ENCODE measurements at regions not wholly inside any gene's neighbourhood (a gene's known extent, or its start where the extent isn't known, plus 50 kb on each side); places are given as distances from the start of the nearest gene placed in this dataset.
A peak's percentile ranks its signal among the peaks of the same experiment; 100 is the strongest.

DNA sequence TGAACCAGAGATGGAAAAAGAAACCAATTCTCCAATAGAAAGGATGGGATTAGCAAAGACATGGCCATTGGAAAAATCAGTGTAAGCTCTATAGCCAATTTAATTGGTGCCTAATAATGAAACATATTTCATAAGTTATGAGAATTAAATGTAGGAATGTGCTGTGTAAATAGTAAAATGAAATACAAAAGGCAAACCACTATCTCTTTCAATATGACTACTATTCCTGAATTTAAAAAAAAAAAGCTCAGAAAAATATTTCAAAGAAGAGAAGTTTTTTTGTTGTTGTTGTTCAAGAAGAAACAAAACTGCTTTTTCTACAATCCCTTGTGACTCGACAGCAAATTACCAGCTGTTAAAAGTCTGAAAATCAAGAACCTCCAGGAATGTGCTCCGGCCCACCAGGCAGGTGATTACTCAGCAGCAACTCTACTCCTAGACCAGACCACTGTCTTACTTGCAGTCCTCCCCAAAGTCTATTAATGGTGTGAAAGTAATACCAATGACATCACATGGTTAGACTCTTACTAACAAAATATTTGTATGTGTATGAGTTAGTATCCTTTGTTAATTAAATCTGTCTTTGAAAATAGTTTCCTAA lies 362.4 kb downstream of the KCTD12 start:
- no peak for DNase-seq (ENCODE audit: low read depth in 2 of 2)

DNA sequence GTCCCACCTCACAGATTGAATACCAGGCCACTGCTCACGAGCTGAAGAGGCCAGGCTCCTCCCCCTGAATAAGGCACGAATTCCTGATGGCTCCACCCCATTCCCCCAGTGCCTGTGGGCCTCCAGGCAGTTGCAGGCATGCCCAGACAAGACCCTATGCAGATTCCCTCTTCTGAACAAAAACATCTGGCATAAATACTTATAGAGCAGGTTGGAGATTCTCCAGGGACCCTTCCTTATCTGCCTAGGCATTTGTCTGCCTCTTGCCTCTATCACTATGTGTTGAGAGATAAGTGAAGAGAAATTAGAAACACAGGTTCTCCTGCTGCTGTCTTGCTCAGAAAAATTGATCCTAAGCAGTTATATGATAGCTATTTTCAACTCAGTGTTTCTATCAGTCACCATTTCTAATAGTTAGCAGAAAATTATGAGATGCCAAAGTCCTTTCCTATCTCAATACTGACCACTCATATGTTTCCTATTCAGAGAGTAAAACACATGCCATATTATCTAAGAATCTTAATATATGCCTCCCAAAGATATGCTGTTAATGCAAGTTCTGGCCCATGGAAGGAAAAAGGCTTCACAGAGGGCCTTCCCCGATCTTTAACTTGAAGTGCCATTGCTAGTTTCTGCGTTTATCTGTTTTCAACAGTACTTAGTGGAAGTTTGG lies 364.0 kb downstream of the KCTD12 start:
- DNase-seq (ENCODE audit: low read depth in 2 of 2) = no peak

DNA sequence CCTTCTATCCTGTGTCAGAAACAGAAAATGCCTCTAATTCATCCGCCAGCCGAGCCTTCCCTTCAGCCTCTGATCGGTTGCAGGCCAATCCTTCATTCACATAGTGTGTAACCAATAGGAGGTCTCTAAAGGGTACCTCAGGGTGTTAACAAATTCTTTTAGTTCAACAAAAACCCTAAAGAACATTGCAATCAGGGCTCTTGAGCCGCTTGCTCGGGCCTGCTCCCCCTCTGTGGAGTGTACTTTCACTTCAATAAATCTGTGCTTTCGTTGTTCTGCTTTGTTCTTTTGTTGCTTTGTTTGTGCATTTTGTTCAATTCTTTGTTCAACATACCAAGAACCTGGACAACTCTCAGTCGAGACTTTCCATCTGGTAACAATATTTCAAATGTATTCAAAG lies 366.5 kb downstream of the KCTD12 start:
- no peak for DNase-seq (ENCODE audit: low read depth in 2 of 2)

DNA sequence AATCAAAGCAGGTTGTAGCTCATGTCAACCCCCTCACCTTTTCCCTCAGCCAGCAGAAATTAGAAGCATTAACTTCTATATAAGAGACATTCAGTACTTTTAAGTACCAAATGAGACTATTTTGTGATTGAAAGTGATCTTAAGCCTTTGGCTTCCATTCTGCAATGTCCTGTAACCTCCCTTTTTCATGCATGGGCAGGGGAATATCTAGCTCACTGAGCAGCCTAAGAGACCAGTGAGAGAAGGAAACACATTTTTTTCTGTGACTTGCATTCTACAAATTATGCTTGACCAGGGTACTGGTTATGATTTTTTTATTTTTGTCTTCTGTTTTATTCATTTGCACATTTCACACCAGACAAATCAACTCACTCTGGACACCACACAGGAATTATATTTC lies 369.6 kb downstream of the KCTD12 start:
- no peak for DNase-seq (ENCODE audit: low read depth in 2 of 2)

DNA sequence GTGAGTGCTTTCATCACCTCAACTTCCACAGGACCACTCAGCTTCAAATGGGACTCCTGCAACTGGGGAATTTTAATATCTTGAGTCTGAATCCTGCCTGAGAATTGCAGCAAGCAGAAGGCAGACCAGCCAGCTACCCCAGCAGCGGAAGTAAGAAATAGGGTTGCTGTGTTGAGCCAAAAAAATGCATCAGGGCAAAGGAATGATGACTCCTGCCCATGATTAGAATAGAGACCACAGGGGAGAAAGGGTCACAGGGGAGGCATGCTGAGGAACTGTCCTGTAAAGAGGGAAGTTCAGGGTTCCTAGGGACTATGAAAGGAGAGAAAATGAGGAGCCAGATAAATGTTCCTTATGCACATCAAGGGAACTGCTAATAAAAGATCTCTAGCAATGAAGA lies 370.2 kb downstream of the KCTD12 start:
- peak in 1 of 2 donors; percentile 43 for DNase-seq (ENCODE audit: low read depth in 2 of 2)

DNA sequence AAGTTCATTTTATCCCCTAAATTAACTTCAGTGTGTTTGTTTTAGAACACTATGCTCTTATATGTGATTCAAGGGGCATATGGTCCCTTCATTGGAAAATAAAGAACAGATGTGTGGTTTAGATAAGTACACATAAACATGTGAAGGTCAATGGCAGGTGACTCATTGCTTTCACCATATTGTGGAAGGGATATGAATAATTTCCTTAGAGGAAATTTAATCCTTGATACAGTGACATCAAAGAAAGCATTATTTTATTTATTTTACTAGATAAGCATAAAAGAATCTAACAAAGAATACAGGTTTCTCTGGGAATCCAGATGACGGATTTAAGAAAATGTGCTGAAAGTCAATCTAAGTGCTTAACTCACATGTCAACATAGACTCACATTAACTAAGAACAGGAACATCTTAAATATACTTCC lies 373.5 kb downstream of the KCTD12 start:
- peak; percentile 96 to 98 for DNase-seq (ENCODE audit: low read depth in 2 of 2)

DNA sequence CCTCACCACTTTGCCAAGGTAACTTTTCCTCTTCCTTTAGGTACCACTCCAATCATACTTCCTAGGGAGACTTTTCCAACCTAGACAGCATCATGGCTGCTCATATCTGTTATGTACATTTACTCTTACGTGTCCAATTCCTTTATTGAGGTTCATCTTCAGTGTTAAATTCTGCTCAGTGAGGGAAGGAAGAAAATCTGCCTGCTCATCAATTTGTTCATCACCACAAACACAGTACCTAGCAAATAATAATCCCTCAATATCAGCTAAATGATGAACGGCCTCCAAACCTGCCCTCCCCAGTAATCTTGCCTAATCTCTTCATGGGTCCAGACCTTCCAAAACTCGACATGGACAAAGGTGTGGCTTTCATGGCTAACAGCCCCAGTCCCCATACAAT lies 380.8 kb downstream of the KCTD12 start:
- no peak for DNase-seq (ENCODE audit: low read depth in 2 of 2)

DNA sequence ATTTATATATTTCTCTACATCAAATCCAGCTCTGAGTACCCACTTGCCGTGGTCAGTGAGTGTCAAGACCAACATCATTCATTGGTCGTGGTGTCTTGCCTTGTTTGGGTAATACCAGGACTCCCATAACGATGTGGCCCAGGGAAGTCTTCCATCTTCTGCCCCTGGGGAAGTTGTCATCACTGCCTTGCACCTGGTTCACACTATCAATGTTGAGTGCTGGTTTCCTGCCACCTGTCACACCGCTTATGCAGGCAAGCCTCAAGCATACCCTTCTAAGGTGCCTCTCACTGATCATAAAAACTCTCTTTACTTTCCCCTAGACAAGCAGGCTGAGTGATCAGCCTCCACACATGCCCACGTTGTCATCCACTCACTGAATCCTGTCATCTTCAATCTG lies 382.4 kb downstream of the KCTD12 start:
- DNase-seq (ENCODE audit: low read depth in 2 of 2) = no peak

DNA sequence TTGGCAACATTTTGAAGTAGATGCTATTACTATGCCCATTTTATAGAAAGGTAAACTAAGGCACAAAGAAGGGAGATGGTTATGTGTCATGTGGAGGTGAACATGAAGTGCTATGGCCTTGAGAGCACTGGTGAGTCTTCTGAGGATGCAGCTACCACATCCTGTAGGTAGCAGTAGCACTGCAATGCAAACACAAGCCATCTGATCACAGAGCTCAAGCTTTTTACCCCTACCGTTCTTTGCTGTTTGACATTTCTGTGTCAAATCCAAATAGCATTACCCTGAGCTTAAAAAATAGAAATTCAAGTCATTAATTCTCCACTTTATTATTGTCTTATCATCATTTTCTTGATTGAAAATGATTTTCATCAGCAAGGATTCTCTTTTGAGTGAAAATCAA lies 382.9 kb downstream of the KCTD12 start:
- DNase-seq (ENCODE audit: low read depth in 2 of 2) = no peak

DNA sequence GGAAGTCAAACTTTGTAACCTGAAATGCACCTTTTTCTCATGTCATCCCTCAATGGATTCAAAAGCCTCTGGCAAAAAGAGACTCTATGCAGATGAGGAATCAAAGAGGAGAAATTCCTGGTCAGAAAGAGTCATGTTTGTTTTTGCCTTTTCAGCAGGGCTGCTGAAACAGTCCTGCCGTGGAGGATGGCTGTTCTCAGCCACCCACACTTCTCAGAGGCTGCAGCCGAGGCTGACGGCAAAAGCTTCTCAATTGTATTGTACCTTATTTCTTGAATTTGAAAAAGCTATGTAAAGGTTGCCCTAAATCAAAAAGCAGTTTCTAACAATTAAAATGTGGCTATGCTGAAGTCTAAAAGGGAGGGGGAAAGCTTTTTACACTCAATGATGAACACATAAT lies 385.3 kb downstream of the KCTD12 start:
- DNase-seq (ENCODE audit: low read depth in 2 of 2) = no peak

DNA sequence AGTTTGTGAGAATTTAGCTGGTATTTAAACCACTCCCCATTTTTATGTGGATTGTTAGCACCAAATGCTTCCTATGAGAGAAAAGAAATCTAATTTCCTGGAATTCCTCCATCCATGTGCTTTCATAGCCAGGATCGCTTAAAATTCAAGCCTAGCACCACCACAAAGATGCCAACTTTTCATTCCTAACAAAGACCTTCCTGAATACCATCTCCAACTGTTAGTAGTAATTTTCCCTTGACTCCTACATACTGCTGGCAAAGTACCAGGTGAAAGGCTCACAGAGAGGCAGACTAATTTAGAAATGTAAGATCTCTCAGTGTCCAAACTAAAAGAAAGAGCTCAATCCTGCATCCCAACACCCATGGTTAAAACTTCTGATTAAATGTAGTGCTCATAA lies 386.3 kb downstream of the KCTD12 start:
- DNase-seq (ENCODE audit: low read depth in 2 of 2) = no peak

DNA sequence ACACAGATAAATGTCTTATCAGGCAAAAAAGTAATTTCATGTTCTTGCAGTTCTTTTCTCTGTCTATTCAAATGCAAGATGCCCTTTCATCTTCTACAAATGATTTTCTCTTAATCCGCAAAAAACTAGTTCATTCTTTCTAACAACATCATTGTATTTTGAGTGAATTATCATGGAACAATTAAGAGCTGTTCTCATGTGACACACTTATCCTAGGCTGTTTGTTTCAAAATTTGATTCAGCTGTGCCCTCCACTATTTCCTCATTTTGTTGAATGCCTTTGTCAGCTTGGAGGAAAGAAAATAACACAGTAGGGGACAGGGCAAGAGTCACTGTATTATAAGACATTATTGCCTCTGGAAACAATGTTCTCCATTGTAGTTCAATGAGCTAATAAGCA lies 396.9 kb downstream of the KCTD12 start:
- peak in 1 of 2 donors; percentile 17 for DNase-seq (ENCODE audit: low read depth in 2 of 2)

DNA sequence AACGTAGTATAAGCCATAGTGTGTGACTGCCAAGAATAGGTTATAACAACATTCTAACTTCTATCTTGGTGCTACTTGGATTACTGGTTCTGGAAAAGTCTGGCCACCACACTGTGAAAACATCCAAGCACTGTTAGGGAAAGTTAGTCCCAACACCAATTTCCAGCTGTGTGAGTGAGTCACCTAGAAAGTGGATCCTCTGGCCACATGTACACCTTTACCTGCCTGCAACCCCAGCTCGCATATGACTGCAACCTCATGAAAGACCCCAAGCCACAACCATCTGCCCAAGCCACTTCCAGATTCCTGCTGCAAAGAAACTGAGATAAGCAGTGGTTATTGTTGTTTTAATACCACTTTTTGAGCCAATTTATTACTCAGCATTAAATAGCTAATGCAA lies 404.5 kb downstream of the KCTD12 start:
- DNase-seq (ENCODE audit: low read depth in 2 of 2) = no peak

DNA sequence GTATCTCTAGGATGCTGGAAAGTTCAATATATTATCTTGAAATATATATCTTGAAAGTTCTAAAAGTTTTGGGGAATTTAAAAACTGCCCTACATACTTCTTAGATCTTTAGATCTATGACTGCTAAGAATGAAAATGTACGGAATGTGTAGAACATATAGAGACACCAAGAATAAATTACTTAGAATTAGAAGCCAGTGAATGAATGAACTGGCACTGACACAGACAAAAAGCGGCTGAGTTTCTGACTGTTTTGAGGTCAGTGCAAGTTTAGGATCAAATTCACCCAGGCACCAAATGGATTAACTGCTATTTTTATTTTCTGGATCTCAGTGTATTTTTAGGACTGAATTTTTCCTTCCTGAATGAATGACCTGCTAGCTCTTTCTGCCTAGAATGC lies 411.2 kb downstream of the KCTD12 start:
- DNase-seq (ENCODE audit: low read depth in 2 of 2) = no peak

DNA sequence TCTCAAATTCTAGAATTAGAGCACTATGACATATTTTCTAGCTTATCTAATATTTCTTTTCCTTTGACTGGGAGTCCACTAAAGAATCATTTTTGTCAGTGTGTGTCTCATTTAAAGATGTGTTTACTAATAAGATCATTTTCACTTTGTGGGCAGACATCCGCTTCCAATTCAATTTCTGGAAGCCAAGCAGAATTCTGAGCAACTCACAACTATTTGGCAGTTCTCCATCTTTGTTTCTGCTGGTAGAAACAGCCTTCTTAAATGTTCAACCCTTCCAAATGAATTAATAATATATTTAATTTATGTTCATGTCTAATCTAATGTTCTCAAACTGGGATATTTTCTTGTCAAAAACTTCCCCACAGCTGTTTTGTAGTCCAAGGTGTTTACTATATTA lies 411.8 kb downstream of the KCTD12 start:
- peak in 1 of 2 donors; percentile 15 for DNase-seq (ENCODE audit: low read depth in 2 of 2)

DNA sequence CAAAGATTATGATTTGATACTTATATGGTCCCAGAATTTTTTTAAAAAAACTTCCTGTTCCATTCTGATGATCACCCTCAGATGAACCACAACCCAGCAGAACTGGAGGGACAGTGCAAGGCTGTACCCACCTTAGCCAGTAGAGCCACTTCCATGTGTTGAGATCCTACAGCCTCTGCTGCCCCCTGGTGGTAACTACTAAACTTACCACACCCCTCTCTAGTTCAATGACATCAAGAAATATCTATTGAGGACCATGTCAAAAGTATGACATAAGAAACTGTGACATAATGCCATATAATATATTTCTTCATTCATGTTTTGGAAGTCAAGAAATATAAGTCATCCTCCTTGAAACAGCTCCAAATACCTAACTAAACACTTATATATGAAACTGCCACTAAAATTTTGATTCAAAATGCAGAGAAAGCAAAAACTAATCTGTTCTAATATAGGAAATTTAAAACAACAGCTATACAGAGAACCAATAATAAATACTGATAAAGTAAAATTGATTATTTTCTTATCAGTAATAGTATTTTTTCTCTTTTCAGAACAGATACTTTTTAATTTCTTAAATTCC lies 412.6 kb downstream of the KCTD12 start:
- peak; percentile 76 to 88 for DNase-seq (ENCODE audit: low read depth in 2 of 2)

DNA sequence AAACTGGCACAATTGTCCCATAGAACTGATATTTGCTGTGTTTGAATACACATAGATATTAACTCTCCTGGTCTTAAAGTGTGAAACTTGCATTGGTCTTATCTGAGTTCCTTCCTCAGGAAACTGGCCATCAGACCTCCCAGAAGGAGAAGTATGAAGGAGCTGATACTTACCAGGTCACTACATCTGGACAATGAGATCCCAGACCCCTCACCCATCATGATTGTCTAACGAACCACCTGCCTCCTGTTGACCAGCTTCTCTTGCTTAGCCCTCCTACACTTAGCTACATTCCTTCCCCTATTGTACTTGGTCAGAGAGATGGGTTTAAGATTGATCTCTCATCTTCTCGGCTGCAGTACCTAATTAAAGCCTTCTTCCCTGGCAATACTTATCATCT lies 413.3 kb downstream of the KCTD12 start:
- DNase-seq (ENCODE audit: low read depth in 2 of 2) = peak in 1 of 2 donors; percentile 9

DNA sequence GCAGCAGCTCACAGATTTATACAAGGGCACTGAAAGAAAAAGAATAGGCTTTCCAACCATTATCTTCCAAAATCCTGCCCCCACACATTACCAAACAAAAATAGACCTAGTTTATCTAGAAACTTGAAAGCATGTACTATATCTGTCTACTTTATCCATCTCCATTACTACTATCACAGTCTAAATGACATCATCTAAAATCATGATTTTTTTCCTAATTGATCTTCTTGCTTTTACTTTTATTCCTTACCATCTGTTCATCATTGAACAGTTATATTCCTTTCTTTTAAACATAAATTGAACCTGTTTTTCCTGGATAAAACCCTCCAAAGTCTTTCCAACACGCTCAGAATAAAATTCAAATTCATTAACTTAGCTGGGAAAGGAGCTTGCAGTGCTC lies 414.7 kb downstream of the KCTD12 start:
- no peak for DNase-seq (ENCODE audit: low read depth in 2 of 2)

DNA sequence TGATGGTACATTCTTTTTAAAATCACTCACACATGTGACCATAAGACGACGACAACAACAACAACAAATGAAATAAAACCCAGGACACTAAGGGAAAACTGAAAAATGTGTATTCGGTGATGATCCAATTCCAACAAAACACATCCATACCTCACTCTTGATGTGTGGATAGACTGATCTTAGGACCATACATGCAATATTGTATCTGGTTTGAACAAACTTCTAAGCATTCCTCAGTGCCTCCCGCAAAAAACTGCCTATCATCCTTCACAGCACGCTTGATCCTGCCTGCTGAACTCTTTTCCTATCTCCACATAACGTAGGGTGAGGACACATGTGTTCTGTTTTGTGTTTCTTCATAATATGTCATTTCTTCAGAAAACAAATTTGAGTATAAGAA lies 415.2 kb downstream of the KCTD12 start:
- DNase-seq (ENCODE audit: low read depth in 2 of 2) = no peak

DNA sequence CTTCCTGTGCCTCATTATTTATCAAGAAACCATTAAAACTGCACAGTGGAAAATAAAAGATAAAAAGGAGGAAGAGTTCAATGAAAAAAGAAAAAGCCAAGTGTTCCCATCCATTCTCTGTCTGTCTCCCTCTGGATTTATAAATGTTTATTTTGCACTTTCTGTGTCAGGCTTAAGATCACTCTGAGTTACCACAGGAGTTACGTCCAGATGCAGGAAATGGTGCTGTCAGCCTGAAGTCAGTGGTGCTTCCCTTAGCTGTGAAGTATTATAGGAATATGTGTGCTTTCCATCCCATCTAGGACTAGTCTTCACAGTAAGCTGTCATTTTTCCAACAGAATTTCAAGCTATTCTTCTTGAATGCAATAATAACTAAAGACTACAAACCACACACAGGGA lies 420.2 kb downstream of the KCTD12 start:
- DNase-seq (ENCODE audit: low read depth in 2 of 2) = no peak

DNA sequence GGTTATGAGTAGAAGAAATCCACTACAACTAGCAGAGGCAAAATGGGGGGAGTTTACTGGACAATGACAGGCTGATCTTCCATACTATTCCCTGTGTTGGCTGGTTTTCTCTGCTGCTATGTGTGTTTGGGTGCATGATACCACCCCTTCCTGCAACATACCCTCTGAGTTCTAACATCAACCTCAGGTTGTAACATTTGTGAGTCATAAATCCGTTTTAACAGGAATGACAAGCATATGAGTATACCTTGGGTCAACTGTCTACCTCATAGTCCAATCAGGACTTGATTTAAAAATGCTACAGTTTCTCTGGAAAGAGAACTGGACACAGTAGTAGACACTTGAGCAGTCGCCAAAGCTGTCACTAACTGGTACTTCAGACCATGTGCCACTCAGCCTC lies 422.9 kb downstream of the KCTD12 start:
- no peak for DNase-seq (ENCODE audit: low read depth in 2 of 2)

DNA sequence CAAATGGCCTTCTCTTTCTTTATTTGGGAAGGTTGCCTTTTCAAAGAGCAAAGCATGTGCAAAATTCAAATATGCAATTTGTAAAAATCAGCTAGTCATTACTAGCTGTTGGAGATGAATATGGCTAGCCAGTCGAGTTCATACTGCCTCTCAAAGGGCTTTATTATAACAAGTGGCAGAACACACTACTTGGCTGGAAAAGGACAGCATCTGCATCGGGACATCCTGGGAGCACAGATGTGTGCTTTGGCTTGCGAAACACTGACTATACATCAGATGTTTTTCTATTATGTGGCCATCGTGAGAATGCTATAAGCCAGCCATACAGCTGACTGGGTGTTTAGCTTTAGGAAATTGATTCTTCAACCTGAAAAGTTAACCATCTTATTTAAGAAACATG lies 424.2 kb downstream of the KCTD12 start:
- DNase-seq (ENCODE audit: low read depth in 2 of 2) = no peak

DNA sequence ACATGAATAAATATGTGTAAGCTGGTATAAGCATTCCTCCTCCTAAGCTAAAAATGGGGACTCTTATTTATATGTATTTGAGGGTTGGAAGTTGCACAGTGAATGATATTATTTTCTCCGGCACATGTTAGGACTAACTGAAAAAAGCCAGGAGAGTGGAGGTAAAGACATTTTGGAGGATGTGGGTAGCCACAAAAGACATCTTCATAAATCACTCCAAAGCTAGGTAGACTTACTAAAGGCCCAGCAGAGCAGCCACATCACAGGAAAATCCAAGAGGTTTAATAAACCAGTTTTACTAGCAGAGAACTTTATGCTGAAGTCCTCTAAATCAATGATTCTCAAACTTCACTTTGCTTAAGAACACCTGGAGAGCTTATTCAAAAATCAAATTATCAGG lies 424.7 kb downstream of the KCTD12 start:
- DNase-seq (ENCODE audit: low read depth in 2 of 2) = no peak
